Adipose tissue (tissue), 3 donors: ENCODE measurements at regions not wholly inside any gene's neighbourhood (a gene's known extent, or its start where the extent isn't known, plus 50 kb on each side); places are given as distances from the start of the nearest gene placed in this dataset.

ENCODE experiments used
- H3K27ac ChIP-seq: one replicate; pipeline ENCODE4 v1.5.1; 2013; ENCODE audit warnings: low read depth, low read length
- WGBS, 3 donors: extraction: QIAGEN DNeasy Blood & Tissue Kit; methylation state at CpG; one replicate each; pipeline ENCODE4 v1.1.7; 2013; 5-methylcytosine and 5-hydroxymethylcytosine counted together
- donor health status: healthy with polysubstance abuse.
- donor health status: Bipolar disorder and iron deficiency.
- donor health status: healthy.

GRCh38 chr2:129062146-129062912 is 743.7 kb upstream of the HS6ST1 start:
- 92 to 93% (median 92%) methylated on average over 9 of the region's 9 CpGs for WGBS, 3 donors
- no peak overlapping the region for H3K27ac ChIP-seq

- WGBS, 3 donors: 86 to 97% (median 93%) methylated on average over 1 of the region's 1 CpG
- H3K27ac ChIP-seq: no peak overlapping the region
Observed at GRCh38 chr2:129067070-129067469, 748.4 kb upstream of the HS6ST1 start.

GRCh38 chr2:129067953-129068352 is 749.3 kb upstream of the HS6ST1 start:
- 72 to 87% (median 83%) methylated on average over 3 of the region's 3 CpGs for WGBS, 3 donors
- H3K27ac ChIP-seq: no peak overlapping the region

GRCh38 chr2:129068543-129068942 is 749.9 kb upstream of the HS6ST1 start:
- WGBS, 3 donors: 76 to 87% (median 78%) methylated on average over 5 of the region's 5 CpGs

GRCh38 chr2:129069875-129070594 is 751.4 kb upstream of the HS6ST1 start:
- H3K27ac ChIP-seq: no peak overlapping the region
- WGBS, 3 donors: 52 to 74% (median 70%) methylated on average over 12 of the region's 12 CpGs

More at GRCh38 chr2:129068543-129068942, 749.9 kb upstream of the HS6ST1 start:
- H3K27ac ChIP-seq: no peak overlapping the region

- H3K27ac ChIP-seq: no peak overlapping the region
- WGBS, 3 donors: 78 to 84% (median 83%) methylated on average over 3 of the region's 3 CpGs
Observed at GRCh38 chr2:129070663-129071062, 752.0 kb upstream of the HS6ST1 start.

GRCh38 chr2:129071531-129071930 is 752.9 kb upstream of the HS6ST1 start:
- no peak overlapping the region for H3K27ac ChIP-seq
- 84 to 95% (median 94%) methylated on average over 6 of the region's 6 CpGs for WGBS, 3 donors

GRCh38 chr2:129074298-129074920 is 755.7 kb upstream of the HS6ST1 start:
- H3K27ac ChIP-seq: no peak overlapping the region
- whole genome bisulfite sequencing, 3 donors: 67 to 84% (median 79%) methylated on average over 3 of the region's 3 CpGs

GRCh38 chr2:129078548-129078947 is 759.9 kb upstream of the HS6ST1 start:
- WGBS, 3 donors: 83 to 92% (median 84%) methylated on average over 3 of the region's 3 CpGs
- no peak overlapping the region for H3K27ac ChIP-seq

- WGBS, 3 donors: 64 to 68% (median 66%) methylated on average over 7 of the region's 7 CpGs
- no peak overlapping the region for H3K27ac ChIP-seq
Observed at GRCh38 chr2:129080715-129081476, 762.2 kb upstream of the HS6ST1 start.

- WGBS, 3 donors: 90 to 93% (median 91%) methylated on average over 3 of the region's 3 CpGs
- no peak overlapping the region for H3K27ac ChIP-seq
Observed at GRCh38 chr2:129085386-129085785, 766.7 kb upstream of the HS6ST1 start.

GRCh38 chr2:129087133-129087813 is 768.6 kb upstream of the HS6ST1 start:
- no peak overlapping the region for H3K27ac ChIP-seq
- WGBS, 3 donors: 31 to 73% (median 32%) methylated on average over 2 of the region's 2 CpGs

GRCh38 chr2:129091620-129092019 is 773.0 kb upstream of the HS6ST1 start:
- H3K27ac ChIP-seq: no peak overlapping the region
- WGBS, 3 donors: 77 to 90% (median 88%) methylated on average over 3 of the region's 3 CpGs

GRCh38 chr2:129092956-129093355 is 774.3 kb upstream of the HS6ST1 start:
- H3K27ac ChIP-seq: no peak overlapping the region
- WGBS, 3 donors: 69 to 89% (median 74%) methylated on average over 5 of the region's 5 CpGs

GRCh38 chr2:129101186-129101585 is 782.5 kb upstream of the HS6ST1 start:
- whole genome bisulfite sequencing, 3 donors: 71 to 87% (median 77%) methylated on average over 2 of the region's 2 CpGs
- no peak overlapping the region for H3K27ac ChIP-seq

GRCh38 chr2:129103936-129104878 is 785.5 kb upstream of the HS6ST1 start:
- 78 to 87% (median 86%) methylated on average over 13 of the region's 13 CpGs for WGBS, 3 donors
- no peak overlapping the region for H3K27ac ChIP-seq

- no peak overlapping the region for H3K27ac ChIP-seq
- 83 to 97% (median 84%) methylated on average over 6 of the region's 6 CpGs for WGBS, 3 donors
Observed at GRCh38 chr2:129112181-129112580, 793.5 kb upstream of the HS6ST1 start.
